ENCODE measurements at regions not wholly inside any gene's neighbourhood (a gene's known extent, or its start where the extent isn't known, plus 50 kb on each side); places are given as distances from the start of the nearest gene placed in this dataset.

DNA sequence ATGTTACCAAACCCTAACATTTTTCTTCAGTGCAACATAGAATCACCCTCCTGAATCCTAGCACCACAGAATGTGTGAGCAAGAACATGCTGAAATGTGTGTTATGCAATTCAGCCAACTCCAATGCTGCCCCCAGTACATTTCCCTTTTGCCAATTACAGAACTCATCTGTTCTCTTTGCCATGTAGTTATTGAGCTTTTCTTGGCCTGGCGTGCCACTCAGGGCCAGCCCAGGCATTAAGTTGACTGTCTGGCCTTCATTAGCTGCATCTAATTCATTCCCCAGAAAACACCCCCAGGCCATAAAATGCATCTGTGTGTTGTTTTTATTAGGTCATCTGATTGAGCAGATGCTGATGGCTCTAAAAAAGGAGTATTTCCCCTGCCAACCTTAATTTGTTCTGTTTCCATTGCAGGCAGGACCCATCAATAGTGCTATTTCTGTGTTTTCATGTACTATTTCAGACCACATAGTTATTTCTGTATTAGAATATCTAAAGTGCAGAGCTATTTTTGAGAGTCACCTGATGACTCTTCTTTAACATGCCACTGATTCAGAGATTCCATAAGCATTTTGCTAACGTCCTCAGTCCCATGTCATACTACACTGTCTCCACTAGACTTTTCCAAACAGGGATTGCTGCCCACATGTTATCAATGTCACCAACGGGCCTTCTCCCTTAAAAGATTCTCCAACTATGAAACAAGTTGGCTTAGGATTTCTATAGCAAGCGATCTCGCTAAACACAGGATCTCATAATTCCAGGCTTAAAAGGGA, 969.7 kb downstream of the CDH11 start:
- no peak for DNase-seq

DNA sequence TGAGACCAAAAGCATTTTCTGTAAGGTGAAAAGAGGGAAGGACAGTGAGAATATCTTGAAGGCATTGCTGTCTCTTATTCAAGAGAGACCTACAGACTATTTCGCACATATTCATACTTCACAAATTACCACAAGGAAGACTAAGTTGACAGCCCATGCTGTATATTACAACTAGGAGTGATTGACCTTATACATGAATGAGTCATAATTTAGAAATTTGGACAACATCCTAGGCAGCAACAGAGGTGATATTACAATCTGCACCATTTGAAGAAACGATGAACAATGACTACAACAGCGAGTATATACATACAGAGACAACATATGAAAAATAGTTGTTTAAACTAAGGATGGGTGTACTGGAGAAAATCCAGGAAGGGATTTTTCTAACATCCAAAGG, 971.7 kb downstream of the CDH11 start:
- no peak for DNase-seq

DNA sequence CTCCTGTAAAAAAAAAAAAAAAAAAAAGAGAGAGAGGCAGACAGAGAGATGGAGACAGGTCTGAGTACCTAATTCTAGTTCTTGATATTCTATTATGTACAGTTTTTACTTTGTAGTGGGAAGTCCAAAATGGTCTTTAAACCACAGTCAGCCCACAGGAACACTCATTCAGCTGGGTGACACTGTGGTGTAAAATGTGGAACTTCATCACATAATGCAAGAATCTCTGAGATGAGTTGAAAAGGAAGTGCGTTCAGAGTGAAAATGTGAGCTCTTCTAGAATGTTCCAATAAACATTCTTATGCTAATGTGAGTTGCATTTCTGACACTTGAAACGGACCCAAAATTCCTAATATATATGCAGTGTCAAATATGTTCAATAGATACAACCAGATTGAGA, 972.1 kb downstream of the CDH11 start:
- no peak for DNase-seq

DNA sequence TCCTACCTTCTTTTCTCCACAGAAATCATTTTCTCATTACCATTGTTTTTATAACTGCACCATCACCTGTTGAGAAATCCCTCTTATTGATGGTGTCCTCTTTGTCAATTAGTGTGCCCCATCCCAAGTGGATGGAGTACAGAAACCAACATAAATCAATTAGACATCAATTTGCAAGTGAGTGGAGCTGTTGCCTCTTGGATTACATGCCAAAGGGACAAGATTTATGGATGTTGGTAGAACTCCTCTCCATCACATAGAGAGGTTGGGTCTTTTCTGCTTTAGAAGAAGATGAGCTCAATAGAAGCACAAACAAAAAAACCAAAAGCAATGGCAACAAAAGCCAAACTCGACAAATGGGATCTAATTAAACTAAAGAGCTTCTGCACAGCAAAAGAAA, 973.5 kb downstream of the CDH11 start:
- no peak for DNase-seq

DNA sequence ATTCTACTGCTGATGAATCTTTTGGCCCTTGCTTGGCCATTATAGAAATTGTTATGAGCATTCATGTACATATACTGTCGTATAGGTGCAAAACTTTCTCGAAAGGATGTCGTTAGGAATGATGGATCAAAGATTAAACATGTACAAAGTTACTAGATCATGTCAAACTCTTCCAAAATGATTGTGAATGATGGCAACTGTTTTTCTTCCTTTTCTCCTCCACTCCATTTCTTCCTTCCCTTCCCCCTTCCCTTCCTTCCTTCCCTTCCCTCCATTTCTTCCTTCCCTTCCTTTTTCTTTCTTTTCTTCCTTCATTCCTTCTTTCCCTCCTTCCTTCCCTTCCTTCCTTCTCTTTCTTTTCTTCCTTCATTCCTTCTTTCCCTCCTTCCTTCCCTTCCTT, 973.9 kb downstream of the CDH11 start:
- no peak for DNase-seq

DNA sequence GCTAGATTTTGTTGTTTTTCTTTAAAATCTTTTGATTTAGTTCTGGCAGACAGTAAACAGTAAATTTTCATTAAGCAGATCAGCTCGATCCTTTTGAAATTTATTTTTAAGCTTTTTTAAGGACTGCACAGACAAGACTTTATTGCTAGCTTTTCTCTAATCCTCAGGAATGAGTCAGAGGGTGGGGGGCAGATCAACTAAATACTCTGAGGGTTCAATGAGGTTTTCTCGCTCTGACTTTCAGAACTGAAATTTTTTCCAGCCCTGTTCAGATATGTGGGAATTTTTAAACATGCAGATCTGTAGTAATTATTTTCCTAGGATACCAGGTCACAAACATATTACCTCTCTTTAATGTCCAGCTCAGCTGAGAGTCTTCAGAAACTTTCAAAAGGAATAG, 977.2 kb downstream of the CDH11 start:
- no peak for DNase-seq

DNA sequence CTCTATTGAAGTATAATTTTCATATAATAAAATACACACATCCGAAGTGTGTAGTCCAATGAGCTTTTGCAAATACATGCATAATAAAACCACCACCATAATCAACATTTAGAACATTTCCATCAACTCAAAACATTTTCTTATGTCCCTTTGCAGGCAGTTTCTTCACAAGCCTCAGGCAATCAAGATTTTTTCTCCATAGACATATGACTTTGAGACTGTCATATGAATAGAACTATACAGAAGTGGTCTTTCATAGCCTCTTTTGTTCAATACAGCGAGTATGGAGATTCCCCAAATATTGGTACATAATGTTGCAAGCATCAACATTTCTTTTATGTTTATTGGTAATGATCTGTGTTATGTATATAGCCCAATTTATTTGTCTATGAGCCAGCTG, 983.2 kb downstream of the CDH11 start:
- DNase-seq, result no peak

DNA sequence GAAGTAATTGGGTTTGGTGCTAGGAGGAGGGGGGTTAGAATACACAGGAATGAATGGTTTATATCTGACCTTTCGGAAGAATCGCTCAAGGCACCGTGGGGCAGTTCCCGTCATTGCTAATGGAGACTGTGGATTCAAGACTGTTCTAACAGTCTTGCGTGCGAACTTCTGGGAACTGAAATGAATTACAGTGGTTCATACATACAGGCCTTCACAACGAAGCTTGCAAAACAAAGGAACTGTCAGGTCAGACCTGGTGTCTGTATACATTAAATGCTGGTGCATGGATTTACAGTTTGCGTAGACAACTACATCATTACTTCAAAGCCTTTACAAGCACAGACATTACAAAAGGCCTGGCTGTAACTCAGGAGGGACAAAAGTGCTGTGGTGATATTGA, 983.9 kb downstream of the CDH11 start:
- DNase-seq, result no peak

DNA sequence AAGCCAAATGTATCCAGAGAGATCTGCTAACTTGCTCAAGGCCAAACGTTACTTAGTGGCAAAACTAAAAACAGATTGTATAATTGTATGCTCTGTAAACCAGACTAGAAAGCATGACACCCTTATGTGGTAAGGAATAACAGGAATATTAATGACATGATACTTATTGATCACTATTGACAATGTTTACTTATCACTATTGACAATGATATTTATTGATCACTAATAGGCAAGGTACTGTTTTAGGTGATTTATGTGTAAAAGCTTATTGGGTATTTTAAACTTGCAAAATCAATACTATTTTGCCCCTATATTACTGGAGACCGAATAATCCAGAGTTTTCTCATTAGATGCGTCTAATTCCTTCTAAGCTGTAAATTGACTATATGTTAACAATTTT, 985.1 kb downstream of the CDH11 start:
- no peak for DNase-seq

DNA sequence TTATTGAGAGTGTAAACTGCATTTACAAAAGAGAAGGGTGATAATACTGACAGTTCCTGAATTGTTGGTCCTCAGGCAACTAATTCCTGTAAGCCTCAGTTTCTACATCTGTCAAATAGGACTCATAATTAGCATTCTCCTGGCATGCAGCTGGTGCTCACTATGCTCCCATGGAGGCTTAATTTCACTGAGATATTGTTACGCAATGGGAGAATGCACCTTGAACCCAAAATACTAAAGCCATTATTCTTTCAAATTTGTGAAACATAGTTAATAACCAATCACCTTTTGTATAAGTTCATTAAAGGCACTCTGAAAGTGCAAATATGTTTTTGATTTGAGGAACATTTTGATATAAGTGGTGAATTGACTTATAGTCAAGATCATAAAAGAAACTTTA, 985.5 kb downstream of the CDH11 start:
- no peak for DNase-seq

DNA sequence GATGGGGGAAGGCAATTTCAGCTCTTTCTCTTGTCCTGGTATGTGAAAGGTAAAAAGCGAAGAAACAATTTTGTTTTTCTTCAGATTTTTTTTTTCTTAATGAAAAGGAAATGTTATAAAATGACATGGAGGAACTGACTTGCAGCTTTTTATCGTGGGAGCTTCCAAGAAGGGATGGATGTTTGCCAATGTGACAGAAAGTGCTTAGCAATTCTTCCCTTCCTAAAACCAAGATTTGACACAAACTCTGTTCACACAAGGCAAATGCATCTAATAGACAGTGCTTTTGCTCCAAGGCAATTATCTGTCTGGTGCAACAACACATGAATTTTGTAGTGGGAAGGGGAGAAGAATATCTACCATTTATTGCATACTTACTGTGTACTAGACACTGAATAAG, 988.5 kb downstream of the CDH11 start:
- DNase-seq, result no peak

DNA sequence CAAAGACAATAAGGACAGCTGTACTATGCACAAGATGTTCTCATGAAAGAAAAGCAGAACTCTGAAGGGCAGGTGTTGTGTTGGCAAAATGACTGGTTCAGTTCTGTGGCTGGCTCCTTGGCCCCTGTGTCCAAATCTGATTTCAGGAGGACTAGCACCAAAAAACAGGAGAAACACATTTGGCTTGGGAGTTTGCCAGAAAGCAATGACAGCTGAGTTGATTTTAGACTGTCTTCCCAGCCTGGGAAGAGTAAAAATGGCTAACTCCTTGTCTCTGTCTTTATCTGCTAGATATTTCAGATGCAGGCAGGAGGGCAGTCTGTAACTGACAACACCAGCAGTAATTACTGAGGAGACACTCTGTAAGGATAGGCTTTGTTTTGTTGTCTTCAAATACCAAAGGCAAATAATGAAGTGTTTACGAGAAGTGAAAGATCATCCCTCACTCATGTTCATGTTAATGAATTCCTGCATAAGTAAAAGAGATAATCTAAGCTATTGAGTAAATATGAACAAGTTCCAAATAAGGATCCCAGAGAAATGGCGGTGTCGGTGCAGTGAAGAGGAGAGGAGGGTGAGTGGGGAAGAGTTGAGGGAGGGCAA, 989.0 kb downstream of the CDH11 start:
- no peak for DNase-seq

DNA sequence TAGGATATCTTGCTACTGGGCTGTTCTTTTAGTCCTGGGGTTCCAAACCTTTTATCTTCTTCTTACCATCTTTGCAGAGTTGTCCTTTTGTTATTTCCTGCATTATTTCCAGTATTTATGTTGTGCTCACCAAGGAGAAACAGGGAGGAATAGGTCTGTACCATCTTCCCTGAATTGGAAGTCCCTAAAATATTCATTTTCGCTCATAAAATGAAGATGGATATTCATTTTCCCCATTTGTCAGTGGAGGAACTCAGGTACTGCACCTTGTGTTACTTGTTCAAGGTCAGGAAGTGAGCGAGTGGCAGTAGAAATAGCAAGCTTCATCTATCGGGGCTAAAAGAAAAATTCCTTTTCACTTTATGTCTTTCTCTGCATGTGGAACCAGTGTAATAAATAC, 989.7 kb downstream of the CDH11 start:
- no peak for DNase-seq

DNA sequence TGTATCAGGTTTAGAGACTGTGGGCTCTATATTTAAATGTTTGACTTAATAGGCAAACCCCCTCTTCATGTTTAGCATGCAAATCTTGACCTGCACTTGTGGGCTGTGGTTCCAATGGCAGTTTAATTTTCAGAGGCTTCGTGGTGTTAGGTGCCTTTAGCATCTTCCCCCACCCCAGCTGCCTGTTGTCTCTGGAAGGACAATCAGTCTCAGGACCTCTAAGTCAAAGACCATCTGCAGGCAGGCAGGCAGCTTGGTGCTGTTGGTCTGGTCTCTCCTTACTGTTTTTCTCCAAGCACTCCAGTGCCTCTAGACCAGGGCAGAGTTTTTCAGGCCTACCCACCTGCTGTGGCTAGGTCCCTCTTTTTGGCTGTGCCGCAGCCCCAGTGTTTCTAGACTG, 990.4 kb downstream of the CDH11 start:
- DNase-seq, result no peak

DNA sequence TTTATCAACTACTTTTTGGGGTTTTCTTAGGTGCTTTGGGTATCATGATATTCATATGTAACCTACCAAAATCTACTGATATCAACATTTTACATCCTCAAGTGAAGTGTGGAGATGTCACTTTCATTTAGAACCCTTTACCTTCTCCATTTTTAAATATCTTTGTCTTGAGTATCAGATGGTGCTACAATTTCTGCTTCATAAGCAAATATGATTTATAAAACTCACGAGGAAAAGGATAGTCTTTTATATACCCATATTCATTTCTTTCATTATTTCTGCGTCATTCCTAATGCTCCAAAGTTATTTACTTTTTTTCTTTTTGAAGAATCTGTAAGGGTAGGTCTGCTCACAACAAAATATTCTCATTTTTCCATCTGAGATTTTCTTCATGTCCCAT, 991.7 kb downstream of the CDH11 start:
- no peak for DNase-seq

DNA sequence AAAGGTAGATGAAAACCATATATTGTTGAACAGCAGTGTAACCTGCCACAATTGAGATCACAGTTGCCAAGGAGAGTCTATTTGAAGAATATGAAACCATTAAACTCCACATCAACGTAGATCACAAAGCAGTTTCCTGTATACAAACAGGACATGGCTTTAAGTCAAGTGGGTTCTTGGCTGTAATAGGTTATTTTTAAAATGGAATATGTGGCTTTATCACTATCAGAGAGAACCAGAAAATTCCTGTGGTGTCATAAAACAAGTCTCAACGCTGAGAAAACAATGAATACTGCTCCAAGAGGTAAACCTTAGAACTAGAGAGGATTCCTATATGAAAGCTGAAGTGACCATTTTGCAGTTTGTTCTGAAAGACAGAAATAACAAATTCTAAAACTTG, 999.7 kb downstream of the CDH11 start:
- DNase-seq, result no peak

DNA sequence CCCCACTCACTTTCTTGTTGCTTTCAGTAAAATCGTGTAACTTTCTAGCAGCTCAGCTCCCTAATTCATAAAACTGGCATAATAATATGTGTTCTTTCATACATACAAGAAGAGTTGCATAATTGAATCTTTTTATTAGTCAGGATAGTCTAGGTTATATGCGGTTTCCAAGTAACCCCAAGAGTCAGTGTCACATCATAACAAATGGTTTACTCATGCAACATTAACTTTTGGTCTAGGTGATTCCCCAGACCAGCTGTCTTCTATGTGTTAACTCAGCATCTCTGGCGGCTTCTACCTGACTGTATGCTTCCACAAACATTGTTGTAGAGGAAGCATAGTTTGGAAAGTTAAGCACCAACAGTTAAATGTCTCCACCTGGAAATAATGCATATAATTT, 1000.4 kb downstream of the CDH11 start:
- DNase-seq, result no peak

DNA sequence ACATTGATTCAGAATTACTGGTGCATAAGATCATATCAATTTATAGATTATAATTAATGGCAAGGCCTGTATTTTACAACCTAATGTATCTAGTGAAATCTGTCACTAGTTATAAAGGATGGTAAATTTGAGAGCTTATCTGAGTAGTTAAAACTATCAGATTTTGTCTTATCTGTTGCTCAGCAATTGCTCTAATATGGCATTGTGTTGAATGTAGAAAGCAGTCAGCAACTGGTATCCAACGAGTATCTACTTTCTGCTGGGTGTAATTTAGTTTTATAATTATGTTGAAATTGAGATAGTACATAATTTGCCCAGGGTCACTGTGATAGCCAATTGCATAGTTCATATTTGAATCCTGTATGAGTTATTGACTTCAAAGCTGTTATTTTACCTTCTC, 1005.7 kb downstream of the CDH11 start:
- no peak for DNase-seq

DNA sequence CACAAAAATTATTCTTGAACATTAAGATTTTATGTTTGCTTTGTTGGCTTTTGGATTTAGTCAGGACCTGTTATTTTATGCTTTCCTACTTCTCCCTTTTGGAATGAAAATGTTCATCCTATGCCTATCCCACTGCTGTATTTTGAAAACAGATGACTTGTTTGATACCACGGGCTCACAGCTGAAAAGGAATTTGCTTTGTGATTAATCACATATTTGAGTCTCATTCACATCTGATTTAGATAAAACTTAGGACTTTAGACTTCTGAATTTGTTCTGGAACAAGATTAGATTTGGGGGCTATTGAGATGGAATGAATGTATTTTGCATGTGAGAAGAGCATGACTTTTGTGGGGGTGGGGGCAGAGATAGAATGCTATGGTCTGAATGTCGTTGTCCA, 1012.6 kb downstream of the CDH11 start:
- no peak for DNase-seq

DNA sequence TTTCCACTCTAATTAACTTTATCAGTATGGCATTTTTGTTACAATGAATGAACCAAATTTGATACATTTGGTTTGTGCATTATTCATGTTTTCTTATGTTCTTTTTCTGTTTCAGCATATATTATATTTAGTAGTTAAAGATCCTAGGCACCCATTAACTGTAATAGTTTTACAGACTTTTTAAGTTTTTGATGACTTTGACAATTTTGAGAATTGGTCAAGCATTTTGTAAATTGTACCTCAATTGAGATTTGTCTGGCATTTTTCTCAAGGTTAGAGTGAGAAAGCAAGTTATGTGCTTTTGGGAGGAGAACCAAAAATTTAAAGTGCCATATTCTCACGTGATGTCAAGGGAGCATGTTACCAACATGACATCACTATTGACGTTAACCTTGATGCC, 1019.2 kb downstream of the CDH11 start:
- DNase-seq, result no peak

DNA sequence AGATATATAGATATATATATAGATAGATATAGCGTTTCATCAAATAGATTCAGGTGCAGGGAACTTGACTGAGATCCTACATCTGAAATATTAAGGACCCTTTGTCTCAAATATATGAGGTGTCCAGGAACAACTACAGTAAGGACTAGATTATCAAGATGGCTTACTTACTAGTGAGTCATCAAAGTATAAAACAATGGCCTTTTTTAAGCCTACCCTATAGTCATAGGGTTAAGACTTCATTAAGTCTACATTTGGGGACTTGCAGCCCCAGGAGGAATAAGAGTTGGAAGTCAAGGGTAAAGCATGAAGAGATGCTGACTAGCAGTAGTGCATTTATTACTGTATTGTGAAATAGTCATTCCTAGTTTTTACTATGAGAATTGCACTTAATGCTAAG, 1023.4 kb downstream of the CDH11 start:
- DNase-seq, result no peak

DNA sequence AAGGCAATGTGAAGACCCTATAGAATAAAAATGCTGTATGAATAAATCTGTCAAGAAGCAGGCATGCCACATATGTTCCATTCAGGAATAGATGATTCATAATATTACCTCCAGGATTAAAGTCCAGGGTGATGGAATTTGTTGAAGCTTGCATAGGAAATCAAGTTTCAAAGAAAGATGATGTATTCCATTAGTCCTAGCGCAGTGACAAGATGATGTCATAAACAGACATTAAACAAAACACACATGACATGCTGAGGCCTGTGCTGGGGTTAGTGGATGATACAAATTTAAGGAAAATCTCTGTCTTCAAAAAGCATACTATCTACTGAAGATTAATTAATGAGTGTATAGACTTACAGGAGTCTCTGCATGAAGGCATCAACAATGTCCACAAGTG, 1025.2 kb downstream of the CDH11 start:
- DNase-seq, result no peak

DNA sequence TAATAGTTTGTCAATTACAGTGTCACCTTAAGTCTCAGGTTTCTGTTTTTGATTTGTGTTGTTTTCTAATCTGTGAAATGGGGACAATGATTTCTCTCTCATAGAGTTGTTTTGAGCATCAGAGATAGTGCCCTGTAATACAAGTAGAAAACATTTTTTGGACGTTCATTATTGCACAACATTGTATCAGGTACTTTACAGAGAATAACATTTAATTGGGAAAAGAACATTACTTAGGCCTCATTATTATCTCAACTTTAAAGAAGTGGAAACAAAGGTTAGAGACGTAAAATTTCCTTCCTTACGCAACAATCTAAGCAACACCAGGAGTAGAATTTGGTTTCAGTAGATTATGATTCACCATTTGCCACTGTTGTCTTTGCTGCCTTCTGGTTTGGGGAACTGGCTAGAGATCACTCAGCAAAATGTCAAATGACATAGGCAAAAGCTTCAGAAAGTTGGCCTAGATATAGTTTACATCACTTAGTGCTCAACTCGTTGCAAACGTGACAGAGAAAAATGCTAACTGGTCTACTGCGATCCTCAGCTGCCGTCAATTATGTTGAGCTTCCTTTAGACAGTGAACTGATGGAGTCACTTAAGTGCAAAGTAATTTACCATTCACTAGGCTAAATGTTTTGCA, 1026.8 kb downstream of the CDH11 start:
- no peak for DNase-seq

DNA sequence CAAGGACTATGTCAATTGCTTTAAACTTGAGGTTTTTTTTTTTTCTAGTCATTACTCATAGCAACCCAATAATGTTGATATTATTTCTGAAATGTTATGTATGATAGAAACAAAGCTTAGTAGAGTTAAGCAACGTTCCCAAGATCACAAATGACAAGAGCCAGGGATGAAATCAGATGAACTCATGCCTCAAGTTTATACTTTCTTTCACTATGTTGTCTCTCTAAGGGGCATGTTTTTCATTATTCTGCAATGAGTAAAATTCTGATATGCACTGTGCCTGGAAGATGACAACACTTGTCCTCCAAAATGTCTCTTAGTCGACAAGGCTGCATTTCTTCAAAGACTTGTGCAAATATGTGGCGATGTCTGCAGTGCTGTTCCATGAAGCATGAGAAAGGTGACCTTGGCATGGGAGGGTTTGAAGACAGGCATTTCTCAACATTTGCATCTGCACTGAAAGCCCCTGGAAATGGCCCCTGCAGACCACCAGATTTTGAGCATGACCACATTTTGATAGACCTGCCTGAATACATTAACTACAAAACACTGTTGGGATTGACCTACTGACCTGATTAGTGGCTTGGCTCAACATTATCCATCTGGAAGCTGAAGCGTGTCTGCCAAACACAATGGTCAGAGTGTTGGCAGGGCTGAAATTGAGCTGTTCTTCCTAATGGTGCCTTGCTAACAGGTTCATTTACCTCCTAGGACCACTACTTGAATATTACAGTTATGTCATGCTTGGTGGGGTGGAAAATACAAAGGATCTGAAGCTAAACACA, 1027.5 kb downstream of the CDH11 start:
- no peak for DNase-seq
